Caco-2 (cell line): ENCODE measurements at regions not wholly inside any gene's neighbourhood (a gene's known extent, or its start where the extent isn't known, plus 50 kb on each side); places are given as distances from the start of the nearest gene placed in this dataset.

Experiments used
- BruUV-seq: library from RNA; stranded (reverse); fragments of 400-500 nt; replicated peaks from 2 replicates; lab custom pipeline; 2021; lab: Mats Ljungman, UMichigan
- CTCF ChIA-PET: fragments of 300-600 bp; sonication (Branson Sonifier 250); formaldehyde crosslinking; loops from one replicate; lab custom pipeline; 2022; ENCODE audit warnings: antibody characterized with exemption; lab: Charles Lee
- POLR2A ChIA-PET: fragments of 300-600 bp; sonication (Branson Sonifier 250); formaldehyde crosslinking; loops from one replicate; lab custom pipeline; 2022; ENCODE audit warnings: antibody characterized with exemption; lab: Charles Lee
- DNase-seq, 2 experiments: peaks; one replicate each; pipeline versions ENCODE4 v3.0.0 to v3.0.0-alpha.2; 2020 to 2022
- H3K27me3 ChIP-seq: replicated peaks from 2 replicates; pipeline ENCODE4 v1.6.0; 2011; ENCODE audit warnings: low read length; ENCODE audit not compliant: control insufficient read depth, insufficient read depth
- H3K36me3 ChIP-seq: 2 replicates; pipeline ENCODE4 v1.5.1; 2011; ENCODE audit warnings: low read length; ENCODE audit not compliant: control insufficient read depth, insufficient read depth
- H3K4me1 ChIP-seq: fragments of 250-450 bp; sonication (Bioruptor Pico); 2 replicates; pipeline ENCODE4 v1.5.1; 2020; ENCODE audit warnings: mild to moderate bottlenecking
- H3K4me3 ChIP-seq: 2 replicates; pipeline ENCODE4 v1.5.1; 2011; ENCODE audit warnings: low read depth, mild to moderate bottlenecking, control low read depth, low read length
- H3K9me3 ChIP-seq: fragments of 250-450 bp; sonication (Bioruptor Pico); 2 replicates; pipeline ENCODE4 v1.5.1; 2020; ENCODE audit warnings: mild to moderate bottlenecking, moderate library complexity
- H3K27ac Mint-ChIP-seq: one replicate; pipeline ENCODE4 v1.8.0; 2022; ENCODE audit warnings: mixed read lengths; ENCODE audit not compliant: unreplicated experiment
- H3K27me3 Mint-ChIP-seq: one replicate; pipeline ENCODE4 v1.8.0; 2022; ENCODE audit warnings: mixed read lengths; ENCODE audit not compliant: insufficient read depth, unreplicated experiment
- H3K36me3 Mint-ChIP-seq: one replicate; pipeline ENCODE4 v1.8.0; 2022; ENCODE audit warnings: mild to moderate bottlenecking, mixed read lengths; ENCODE audit not compliant: insufficient read depth, unreplicated experiment
- H3K4me1 Mint-ChIP-seq: one replicate; pipeline ENCODE4 v1.8.0; 2022; ENCODE audit warnings: low read depth, mixed read lengths; ENCODE audit not compliant: unreplicated experiment
- H3K4me3 Mint-ChIP-seq: one replicate; pipeline ENCODE4 v1.8.0; 2022; ENCODE audit warnings: mild to moderate bottlenecking, moderate library complexity, mixed read lengths; ENCODE audit not compliant: unreplicated experiment
- H3K9me3 Mint-ChIP-seq: one replicate; pipeline ENCODE4 v1.8.0; 2022; ENCODE audit warnings: mixed read lengths; ENCODE audit not compliant: unreplicated experiment
- CTCF ChIP-seq, 2 experiments: fragments of 200-600 bp in 1 of 2; IDR thresholded peaks; 1 replicate in 1 of 2; 2 replicates in 1 of 2; pipeline versions ENCODE4 v1.5.1 to v1.8.0; 2011 to 2022; ENCODE audit warnings: antibody characterized with exemption in 1 of 2, control low read depth in 1 of 2, inconsistent platforms in 1 of 2, low read depth in 1 of 2, low read length in 1 of 2, mild to moderate bottlenecking in 1 of 2, moderate library complexity in 1 of 2; ENCODE audit not compliant: insufficient read depth in 1 of 2, severe bottlenecking in 1 of 2, unreplicated experiment in 1 of 2
- intact Hi-C: fragments of 100-400 bp; cut with micrococcal nuclease; formaldehyde crosslinking; loops from one replicate; pipeline ENCODE4 v1.10.0; 2022; ENCODE audit not compliant: unreplicated experiment

- POLR2A ChIA-PET = no interaction called here
These were observed 854.2 kb upstream of the AUTS2 start for GRCh38 chr7:68744036-68744435.

GRCh38 chr7:68748934-68749900 lies 849.1 kb upstream of the AUTS2 start:
- Mint-ChIP-seq H3K27me3 (no peaks in the 10 kb centered on the region), H3K27ac (no peak overlapping the region), H3K4me3 (no peak overlapping the region), H3K4me1 (no peaks in the 10 kb centered on the region), H3K9me3 (peaks cover 19% of the 10 kb centered on the region), H3K36me3 (no peaks in the 10 kb centered on the region)
- H3K9me3 ChIP-seq = no peaks in the 10 kb centered on the region; the same call in 1 of the 2 replicates
- H3K27me3 ChIP-seq = no peaks in the 10 kb centered on the region
- no peaks in the 10 kb centered on the region for H3K4me1 ChIP-seq
- POLR2A ChIA-PET = no interaction called here
- intact Hi-C loops = no loop called here
- H3K4me3 ChIP-seq = no peak overlapping the region
- H3K36me3 ChIP-seq = no peaks in the 10 kb centered on the region
- DNase-seq = no peak
- TF ChIP-seq CTCF (IDR thresholded peaks at IDR 0.05; ENCODE audit: insufficient read depth in 1 of 2, low read depth in 1 of 2, low read length in 1 of 2, severe bottlenecking in 1 of 2, unreplicated experiment in 1 of 2) = no peak
- no TSS peak for BruUV-seq
- CTCF ChIA-PET = no interaction called here

More at GRCh38 chr7:68744036-68744435, 854.2 kb upstream of the AUTS2 start:
- no peak for TF ChIP-seq CTCF (IDR thresholded peaks at IDR 0.05; ENCODE audit: insufficient read depth in 1 of 2, low read depth in 1 of 2, low read length in 1 of 2, severe bottlenecking in 1 of 2, unreplicated experiment in 1 of 2)
- Mint-ChIP-seq H3K36me3 (no peaks in the 10 kb centered on the region), H3K4me1 (no peaks in the 10 kb centered on the region), H3K27ac (no peak overlapping the region), H3K4me3 (no peak overlapping the region), H3K27me3 (no peaks in the 10 kb centered on the region), H3K9me3 (peaks cover 9% of the 10 kb centered on the region)
- H3K9me3 ChIP-seq = no peaks in the 10 kb centered on the region; the same call in 1 of the 2 replicates
- CTCF ChIA-PET = no interaction called here
- no peaks in the 10 kb centered on the region for H3K36me3 ChIP-seq
- BruUV-seq = no TSS peak
- H3K4me3 ChIP-seq = no peak overlapping the region
- H3K27me3 ChIP-seq = no peaks in the 10 kb centered on the region
- no peaks in the 10 kb centered on the region for H3K4me1 ChIP-seq
- DNase-seq = no peak
- intact Hi-C loops = no loop called here

GRCh38 chr7:68752485-68753178 lies 845.6 kb upstream of the AUTS2 start:
- Mint-ChIP-seq H3K27ac (no peak overlapping the region), H3K4me3 (no peak overlapping the region), H3K36me3 (no peaks in the 10 kb centered on the region), H3K27me3 (no peaks in the 10 kb centered on the region), H3K9me3 (peaks cover 20% of the 10 kb centered on the region), H3K4me1 (no peaks in the 10 kb centered on the region)
- Histone ChIP-seq H3K27me3 (no peaks in the 10 kb centered on the region), H3K9me3 (no peaks in the 10 kb centered on the region; the same call in 1 of the 2 replicates), H3K36me3 (no peaks in the 10 kb centered on the region), H3K4me1 (no peaks in the 10 kb centered on the region), H3K4me3 (no peak overlapping the region)
- ChIA-PET POLR2A (no interaction called here), CTCF (no interaction called here)
- TF ChIP-seq CTCF (IDR thresholded peaks at IDR 0.05; ENCODE audit: insufficient read depth in 1 of 2, low read depth in 1 of 2, low read length in 1 of 2, severe bottlenecking in 1 of 2, unreplicated experiment in 1 of 2) = no peak
- intact Hi-C loops = no loop called here
- no peak for DNase-seq
- BruUV-seq = no TSS peak
